ENCODE measurements at regions not wholly inside any gene's neighbourhood (a gene's known extent, or its start where the extent isn't known, plus 50 kb on each side); places are given as distances from the start of the nearest gene placed in this dataset.

DNA sequence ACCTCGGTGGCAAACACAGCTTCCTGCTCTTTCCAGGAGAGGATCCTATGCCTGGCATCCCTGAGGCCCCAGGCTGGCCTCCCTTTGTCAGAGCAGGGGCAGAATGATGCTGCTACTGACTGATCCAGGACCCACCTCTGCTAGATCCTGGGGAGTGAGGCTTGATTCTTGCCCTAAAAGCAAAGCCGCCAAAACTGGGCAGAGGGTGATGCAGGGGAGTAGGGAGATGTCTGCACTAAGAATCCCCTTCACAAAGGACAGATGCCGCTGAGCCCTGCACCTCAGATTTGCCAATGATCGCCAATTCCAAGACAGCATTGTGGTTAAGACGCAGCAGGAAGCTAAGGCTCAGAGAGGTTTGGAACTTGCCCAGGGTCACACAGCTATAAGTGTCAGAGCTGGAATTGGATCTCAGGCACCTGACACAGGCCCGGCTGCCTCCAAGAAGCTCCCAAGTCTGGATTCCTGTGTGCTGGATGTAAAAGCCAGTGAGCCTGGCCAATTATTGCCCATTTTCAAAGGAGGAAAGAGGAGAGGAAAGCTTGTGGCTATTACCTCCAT is 60.7 kb upstream of the TNRC6C start:
- H3K4me3 ChIP-seq = no peak overlapping the region
- no peak for DNase-seq
- intact Hi-C loops (cut with DNase I) = no loop called here
- H3K4me1 ChIP-seq (ENCODE audit: insufficient read depth) = no peaks in the 10 kb centered on the region
- no peaks in the 10 kb centered on the region for H3K27me3 ChIP-seq
- TF ChIP-seq, protein P1, sequence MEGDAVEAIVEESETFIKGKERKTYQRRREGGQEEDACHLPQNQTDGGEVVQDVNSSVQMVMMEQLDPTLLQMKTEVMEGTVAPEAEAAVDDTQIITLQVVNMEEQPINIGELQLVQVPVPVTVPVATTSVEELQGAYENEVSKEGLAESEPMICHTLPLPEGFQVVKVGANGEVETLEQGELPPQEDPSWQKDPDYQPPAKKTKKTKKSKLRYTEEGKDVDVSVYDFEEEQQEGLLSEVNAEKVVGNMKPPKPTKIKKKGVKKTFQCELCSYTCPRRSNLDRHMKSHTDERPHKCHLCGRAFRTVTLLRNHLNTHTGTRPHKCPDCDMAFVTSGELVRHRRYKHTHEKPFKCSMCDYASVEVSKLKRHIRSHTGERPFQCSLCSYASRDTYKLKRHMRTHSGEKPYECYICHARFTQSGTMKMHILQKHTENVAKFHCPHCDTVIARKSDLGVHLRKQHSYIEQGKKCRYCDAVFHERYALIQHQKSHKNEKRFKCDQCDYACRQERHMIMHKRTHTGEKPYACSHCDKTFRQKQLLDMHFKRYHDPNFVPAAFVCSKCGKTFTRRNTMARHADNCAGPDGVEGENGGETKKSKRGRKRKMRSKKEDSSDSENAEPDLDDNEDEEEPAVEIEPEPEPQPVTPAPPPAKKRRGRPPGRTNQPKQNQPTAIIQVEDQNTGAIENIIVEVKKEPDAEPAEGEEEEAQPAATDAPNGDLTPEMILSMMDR (IDR thresholded peaks at IDR 0.05) = no peak
- TF ChIP-seq POLR2A (IDR thresholded peaks at IDR 0.05) (no peak), EP300 (IDR thresholded peaks at IDR 0.05) (no peak)
- WGBS, 3 donors = 93 to 95% (median 94%) methylated on average over 6 of the region's 6 CpGs
- H3K9me3 ChIP-seq = no peaks in the 10 kb centered on the region
- H3K36me3 ChIP-seq = no peaks in the 10 kb centered on the region
- no peak overlapping the region for H3K27ac ChIP-seq

DNA sequence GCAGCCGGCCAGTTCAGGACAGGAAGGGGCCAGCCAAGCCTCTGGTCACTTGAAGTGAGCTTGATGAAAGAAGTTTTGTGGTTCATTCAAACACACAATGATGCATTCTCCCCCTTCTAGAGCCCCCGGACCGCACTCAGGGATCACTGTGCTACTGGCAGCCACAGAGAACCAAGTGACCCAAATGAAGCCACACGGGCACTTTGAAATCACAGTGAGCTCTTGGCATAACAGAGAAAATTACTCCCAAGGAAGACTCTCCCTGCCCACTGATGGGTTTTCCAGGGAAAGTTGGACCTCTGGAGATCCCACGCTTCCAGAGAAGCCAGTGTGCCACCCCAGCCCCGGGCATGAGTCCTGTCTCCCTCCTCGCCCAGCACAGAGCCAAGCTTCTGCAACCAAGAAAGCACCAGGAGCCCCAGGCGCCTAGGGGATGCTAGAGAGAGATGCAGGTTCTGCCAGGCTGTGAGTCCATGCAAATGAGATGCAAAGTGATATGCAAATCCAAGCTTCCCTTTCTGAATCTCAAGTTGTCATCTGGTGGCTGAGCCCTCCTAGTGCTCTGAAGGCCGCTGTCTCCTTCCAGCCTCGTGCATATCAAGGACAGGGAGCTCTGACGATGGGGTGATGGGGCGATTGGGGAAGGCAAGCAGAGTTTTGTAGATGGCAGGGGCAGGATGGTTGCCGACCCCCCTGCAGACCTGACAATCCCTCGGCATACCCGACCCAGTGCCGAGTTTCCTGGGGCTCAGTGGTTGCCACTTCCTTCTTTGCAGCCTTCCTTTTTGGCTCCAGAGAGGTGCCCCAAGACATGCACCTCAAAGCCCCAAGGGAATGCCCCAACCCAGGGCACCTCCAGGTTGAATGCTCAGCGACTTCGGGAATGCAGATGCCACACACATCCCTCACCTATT is 59.7 kb upstream of the TNRC6C start:
- 72 to 86% (median 77%) methylated on average over 18 of the region's 18 CpGs for WGBS, 3 donors
- DNase-seq = peak in 1 of 5 donors; percentile 12

DNA sequence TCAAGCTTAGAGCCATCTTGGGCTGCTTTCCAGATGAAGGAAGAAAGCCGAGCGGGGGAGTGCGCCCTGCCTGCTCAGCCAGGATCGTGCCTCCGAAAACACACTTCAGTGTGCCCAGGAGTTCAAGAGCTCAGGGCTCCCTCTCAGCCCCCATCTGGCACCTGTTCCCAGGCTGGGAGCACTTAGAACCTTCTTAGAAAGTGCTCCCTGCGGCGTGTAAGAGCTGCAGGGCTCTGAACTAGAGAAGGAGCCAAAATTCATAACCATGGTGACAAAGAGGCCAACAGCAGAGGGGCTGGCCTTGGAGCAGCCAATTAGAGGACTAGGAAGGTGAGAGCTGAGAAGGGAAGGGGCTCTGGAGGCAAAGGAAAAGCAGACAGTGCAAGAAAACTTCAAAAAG is 59.0 kb upstream of the TNRC6C start:
- no peaks in the 10 kb centered on the region for H3K9me3 ChIP-seq
- H3K27me3 ChIP-seq = no peaks in the 10 kb centered on the region
- DNase-seq = peak in 1 of 5 donors; percentile 35
- 5 to 8% (median 7%) methylated on average over 2 to 7 of the region's 7 CpGs for WGBS, 3 donors
- intact Hi-C loops (cut with DNase I) = no loop called here
- H3K4me3 ChIP-seq = no peak overlapping the region
- H3K4me1 ChIP-seq (ENCODE audit: insufficient read depth) = no peaks in the 10 kb centered on the region
- TF ChIP-seq POLR2A (IDR thresholded peaks at IDR 0.05) (no peak), EP300 (IDR thresholded peaks at IDR 0.05) (no peak)
- TF ChIP-seq, protein P1 (IDR thresholded peaks at IDR 0.05) = no peak
- H3K27ac ChIP-seq = no peak overlapping the region
- no peaks in the 10 kb centered on the region for H3K36me3 ChIP-seq

More for the DNA sequence above, 59.7 kb upstream of the TNRC6C start:
- Histone ChIP-seq H3K4me3 (no peak overlapping the region), H3K4me1 (ENCODE audit: insufficient read depth) (no peaks in the 10 kb centered on the region), H3K27ac (no peak overlapping the region), H3K9me3 (no peaks in the 10 kb centered on the region), H3K27me3 (no peaks in the 10 kb centered on the region), H3K36me3 (no peaks in the 10 kb centered on the region)
- TF ChIP-seq POLR2A (IDR thresholded peaks at IDR 0.05) = no peak
- TF ChIP-seq, protein P1 (IDR thresholded peaks at IDR 0.05) = no peak
- no peak for TF ChIP-seq EP300 (IDR thresholded peaks at IDR 0.05)
- intact Hi-C loops (cut with DNase I) = no loop called here

DNA sequence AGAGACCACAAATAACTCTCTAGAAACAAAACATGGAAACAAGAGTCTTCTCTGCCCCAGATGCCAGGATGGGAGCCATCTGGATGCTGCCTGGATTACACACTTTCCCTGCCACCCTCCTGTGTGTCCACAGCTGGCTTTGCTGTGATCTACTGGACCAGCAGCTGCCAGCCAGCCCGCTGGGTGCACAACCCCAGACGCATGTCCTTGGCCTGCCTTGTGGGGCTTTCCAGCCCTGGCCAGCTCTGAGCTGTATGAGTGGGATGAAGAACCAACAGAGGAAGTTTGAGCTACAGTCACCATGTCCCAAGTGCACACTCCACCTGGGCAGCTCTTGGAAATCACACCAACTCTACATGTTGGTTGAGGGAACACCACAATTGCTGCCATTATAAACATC is 57.0 kb upstream of the TNRC6C start:
- Histone ChIP-seq H3K4me3 (no peak overlapping the region), H3K27me3 (no peaks in the 10 kb centered on the region), H3K27ac (no peak overlapping the region), H3K9me3 (no peaks in the 10 kb centered on the region), H3K36me3 (no peaks in the 10 kb centered on the region), H3K4me1 (ENCODE audit: insufficient read depth) (no peaks in the 10 kb centered on the region)
- no peak for DNase-seq
- intact Hi-C loops (cut with DNase I) = no loop called here
- TF ChIP-seq POLR2A (IDR thresholded peaks at IDR 0.05) (no peak), EP300 (IDR thresholded peaks at IDR 0.05) (no peak)
- TF ChIP-seq, protein P1 (IDR thresholded peaks at IDR 0.05) = no peak
- 59 to 74% (median 68%) methylated on average over 2 of the region's 2 CpGs for WGBS, 3 donors
